HL-60 (cell line): ENCODE measurements at regions not wholly inside any gene's neighbourhood (a gene's known extent, or its start where the extent isn't known, plus 50 kb on each side); places are given as distances from the start of the nearest gene placed in this dataset.

Experiments used
- GABPA ChIP-seq: IDR thresholded peaks from 2 replicates; pipeline ENCODE4 v1.6.1; 2012; ENCODE audit warnings: low read depth
- POLR2AphosphoS5 ChIP-seq: IDR thresholded peaks from 2 replicates; pipeline ENCODE4 v1.6.1; 2012; ENCODE audit warnings: low read depth
- REST ChIP-seq: IDR thresholded peaks from 2 replicates; pipeline ENCODE4 v1.6.1; 2012; ENCODE audit warnings: low read depth; ENCODE audit not compliant: insufficient replicate concordance
- TF ChIP-seq, protein P1 (sequence below): IDR thresholded peaks from one replicate; pipeline ENCODE4 v1.5.1; 2011; ENCODE audit warnings: low read length, control low read depth, inconsistent platforms; ENCODE audit not compliant: insufficient read depth

DNA sequence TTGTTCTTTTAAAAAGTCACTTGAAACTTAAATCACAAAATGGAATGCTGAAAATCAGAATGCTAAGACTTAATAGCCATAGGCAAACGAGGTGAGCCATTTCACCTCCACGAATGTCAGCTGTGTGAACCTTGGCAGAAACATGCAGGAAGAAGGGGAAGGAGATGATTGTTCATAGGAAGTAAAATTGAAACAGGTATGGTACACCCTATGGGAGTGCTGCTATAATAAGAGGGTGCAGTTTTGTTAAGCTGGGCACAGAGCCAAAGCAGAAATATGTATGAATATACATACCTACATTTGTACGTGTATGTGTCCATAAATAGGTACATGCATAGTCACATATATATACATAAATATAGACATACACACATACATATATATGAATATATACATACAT, 51.0 kb upstream of the SPINK5 start:
- TF ChIP-seq REST = no peak
- TF ChIP-seq, protein P1, sequence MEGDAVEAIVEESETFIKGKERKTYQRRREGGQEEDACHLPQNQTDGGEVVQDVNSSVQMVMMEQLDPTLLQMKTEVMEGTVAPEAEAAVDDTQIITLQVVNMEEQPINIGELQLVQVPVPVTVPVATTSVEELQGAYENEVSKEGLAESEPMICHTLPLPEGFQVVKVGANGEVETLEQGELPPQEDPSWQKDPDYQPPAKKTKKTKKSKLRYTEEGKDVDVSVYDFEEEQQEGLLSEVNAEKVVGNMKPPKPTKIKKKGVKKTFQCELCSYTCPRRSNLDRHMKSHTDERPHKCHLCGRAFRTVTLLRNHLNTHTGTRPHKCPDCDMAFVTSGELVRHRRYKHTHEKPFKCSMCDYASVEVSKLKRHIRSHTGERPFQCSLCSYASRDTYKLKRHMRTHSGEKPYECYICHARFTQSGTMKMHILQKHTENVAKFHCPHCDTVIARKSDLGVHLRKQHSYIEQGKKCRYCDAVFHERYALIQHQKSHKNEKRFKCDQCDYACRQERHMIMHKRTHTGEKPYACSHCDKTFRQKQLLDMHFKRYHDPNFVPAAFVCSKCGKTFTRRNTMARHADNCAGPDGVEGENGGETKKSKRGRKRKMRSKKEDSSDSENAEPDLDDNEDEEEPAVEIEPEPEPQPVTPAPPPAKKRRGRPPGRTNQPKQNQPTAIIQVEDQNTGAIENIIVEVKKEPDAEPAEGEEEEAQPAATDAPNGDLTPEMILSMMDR = no peak
- no peak for TF ChIP-seq GABPA
- no peak for TF ChIP-seq POLR2AphosphoS5
